Gastrocnemius medialis (tissue), 4 donors: ENCODE measurements at regions not wholly inside any gene's neighbourhood (a gene's known extent, or its start where the extent isn't known, plus 50 kb on each side); places are given as distances from the start of the nearest gene placed in this dataset.

Experiments
- CTCF ChIP-seq, 5 experiments: fragments of 450-650 bp in 3 of 5; fragments of 200-600 bp in 2 of 5; sonication (generic) in 2 of 5; IDR thresholded peaks in 4 of 5; conservative IDR thresholded peaks in 1 of 5; 1 replicate in 4 of 5; 2 replicates in 1 of 5; pipeline ENCODE4 v1.5.1; 2016 to 2019; ENCODE audit warnings: antibody characterized with exemption in 5 of 5, mild to moderate bottlenecking in 3 of 5, moderate library complexity in 3 of 5
- POLR2A ChIP-seq, 2 donors: fragments of 450-650 bp; IDR thresholded peaks; one replicate each; pipeline ENCODE4 v1.6.1; 2017; ENCODE audit warnings: antibody characterized with exemption in 2 of 2, mild to moderate bottlenecking in 2 of 2, moderate library complexity in 2 of 2

GRCh38 chr3:150098621-150099020, 127.9 kb upstream of the PFN2 start:
- no peak for TF ChIP-seq CTCF (IDR thresholded peaks at IDR 0.05 in 4 of 5, conservative IDR thresholded peaks at IDR 0.05 in 1 of 5)
- no peak for TF ChIP-seq POLR2A (IDR thresholded peaks at IDR 0.05)
